CD1c-positive myeloid dendritic cell (primary cell): ENCODE measurements at regions not wholly inside any gene's neighbourhood (a gene's known extent, or its start where the extent isn't known, plus 50 kb on each side); places are given as distances from the start of the nearest gene placed in this dataset.

ENCODE experiments used
- DNase-seq: peaks from one replicate; pipeline ENCODE4 v3.0.0-alpha.2; 2016; ENCODE audit errors: extremely low spot score

GRCh38 chr4:35038079-35038805 is 1206.1 kb downstream of the ARAP2 start:
- DNase-seq, result no peak

GRCh38 chr4:35038845-35039244 is 1205.5 kb downstream of the ARAP2 start:
- DNase-seq, result no peak

GRCh38 chr4:35052546-35052945 is 1191.8 kb downstream of the ARAP2 start:
- DNase-seq, result no peak

GRCh38 chr4:35063031-35063570 is 1181.2 kb downstream of the ARAP2 start:
- no peak for DNase-seq

- no peak for DNase-seq
These were observed 1177.9 kb downstream of the ARAP2 start for GRCh38 chr4:35066406-35066805.

- DNase-seq, result no peak
These were observed 1163.5 kb downstream of the ARAP2 start for GRCh38 chr4:35080799-35081198.

GRCh38 chr4:35087218-35087617 is 1157.1 kb downstream of the ARAP2 start:
- DNase-seq, result no peak

- DNase-seq, result no peak
These were observed 1143.4 kb downstream of the ARAP2 start for GRCh38 chr4:35100932-35101331.

GRCh38 chr4:35102066-35102465 is 1142.2 kb downstream of the ARAP2 start:
- no peak for DNase-seq

- no peak for DNase-seq
These were observed 1138.8 kb downstream of the ARAP2 start for GRCh38 chr4:35105486-35105885.

GRCh38 chr4:35106091-35106734 is 1138.1 kb downstream of the ARAP2 start:
- no peak for DNase-seq

GRCh38 chr4:35124106-35124505 is 1120.2 kb downstream of the ARAP2 start:
- DNase-seq, result no peak

GRCh38 chr4:35125995-35126712 is 1118.2 kb downstream of the ARAP2 start:
- DNase-seq, result no peak

GRCh38 chr4:35138449-35138848 is 1105.9 kb downstream of the ARAP2 start:
- DNase-seq, result no peak

- DNase-seq, result no peak
These were observed 1096.6 kb downstream of the ARAP2 start for GRCh38 chr4:35147761-35148160.

- DNase-seq, result no peak
These were observed 1092.3 kb downstream of the ARAP2 start for GRCh38 chr4:35151816-35152572.

GRCh38 chr4:35163168-35163567 is 1081.1 kb downstream of the ARAP2 start:
- DNase-seq, result no peak

- DNase-seq, result no peak
These were observed 1080.3 kb downstream of the ARAP2 start for GRCh38 chr4:35164063-35164462.

GRCh38 chr4:35166466-35166865 is 1077.8 kb downstream of the ARAP2 start:
- DNase-seq, result no peak

GRCh38 chr4:35167385-35167784 is 1076.9 kb downstream of the ARAP2 start:
- no peak for DNase-seq

- no peak for DNase-seq
These were observed 1068.8 kb downstream of the ARAP2 start for GRCh38 chr4:35175487-35175886.

- no peak for DNase-seq
These were observed 1068.4 kb downstream of the ARAP2 start for GRCh38 chr4:35175894-35176293.
